DMS114 treated with DMSO at 0.1 percent for 48 hours (cell line): ENCODE measurements at regions not wholly inside any gene's neighbourhood (a gene's known extent, or its start where the extent isn't known, plus 50 kb on each side); places are given as distances from the start of the nearest gene placed in this dataset.
"Not testable (repeated sequence)": the region's sequence is repeated elsewhere in the genome, so short reads cannot be mapped to it uniquely, and the experiment has no call there.

Experiments used
- DNase-seq: peaks from one replicate; lab custom pipeline; 2025; ENCODE audit not compliant: unreplicated experiment; lab: John Stamatoyannopoulos, UW

DNA sequence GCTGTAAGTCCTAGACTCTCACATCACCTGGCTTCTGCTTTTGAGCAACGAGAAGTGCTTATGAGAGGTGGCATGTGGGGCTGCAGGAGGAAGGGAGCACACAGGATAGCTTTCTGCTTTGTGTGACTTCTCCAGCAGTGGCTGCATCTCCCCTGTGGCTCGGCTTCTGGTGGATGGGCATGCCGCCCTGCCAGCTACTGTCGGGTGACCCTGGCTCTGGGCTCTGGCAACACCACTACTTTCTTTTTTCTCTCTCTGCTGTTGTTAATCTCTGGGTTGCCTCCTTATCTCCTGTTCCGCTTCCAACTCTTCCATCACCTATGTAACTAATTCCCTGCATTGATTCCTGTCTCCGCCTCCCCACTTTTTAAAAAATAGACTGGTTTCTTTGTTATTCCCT lies 209.1 kb upstream of the DAAM1 start:
- no peak for DNase-seq

DNA sequence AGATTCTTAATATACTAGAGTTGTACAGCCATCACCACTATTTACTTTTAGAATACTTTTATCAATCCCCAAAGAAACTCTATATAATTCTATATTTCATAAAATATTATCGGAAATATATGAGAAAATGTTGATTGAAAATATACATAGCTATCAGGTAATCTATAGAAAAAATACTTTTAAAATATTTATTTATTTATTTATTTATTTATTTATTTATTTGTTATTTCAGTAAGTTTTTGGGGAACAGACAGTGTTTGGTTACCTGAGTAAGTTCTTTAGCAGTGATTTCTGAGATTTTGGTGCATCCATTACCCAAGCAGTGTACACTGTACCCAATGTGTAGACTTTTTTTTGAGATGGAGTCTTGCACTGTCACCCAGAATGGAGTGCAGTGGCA lies 206.6 kb upstream of the DAAM1 start:
- DNase-seq: no peak

DNA sequence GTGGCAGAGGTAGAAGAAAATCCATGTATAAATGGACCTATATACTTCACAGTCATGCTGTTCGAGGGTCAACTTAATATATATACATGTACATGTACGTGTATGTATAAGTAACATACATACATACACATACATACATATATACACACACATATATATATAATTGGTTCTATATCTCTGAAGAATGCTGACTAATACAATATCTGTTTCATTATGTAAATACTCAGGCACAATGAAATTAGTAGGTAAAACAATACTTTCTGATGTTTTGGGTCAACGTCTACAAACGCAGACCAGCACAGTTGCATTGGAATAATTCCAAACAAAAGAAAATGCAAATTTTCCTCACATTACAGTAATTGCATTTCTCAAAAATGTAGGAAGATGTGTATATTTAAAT lies 202.7 kb upstream of the DAAM1 start:
- DNase-seq: no peak

DNA sequence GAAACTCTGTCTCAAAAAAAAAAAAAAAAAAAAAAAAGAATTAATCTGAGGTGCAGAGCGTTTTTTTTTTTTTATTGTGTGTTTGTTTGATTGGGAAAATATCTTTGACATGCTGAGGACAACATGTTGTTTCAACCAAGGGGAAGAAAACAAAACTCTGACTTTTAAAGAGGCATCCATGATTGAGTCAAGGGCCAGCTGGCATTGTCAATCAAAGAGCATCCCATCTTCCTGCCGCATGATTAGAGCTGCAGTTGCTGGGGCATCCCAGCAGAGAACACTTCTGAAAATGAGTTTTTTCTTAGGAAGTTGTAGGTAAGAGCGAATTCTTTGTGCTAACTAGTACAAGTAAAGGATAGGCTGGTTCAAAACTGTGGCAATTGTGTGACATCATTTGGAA lies 200.9 kb upstream of the DAAM1 start:
- no peak for DNase-seq

DNA sequence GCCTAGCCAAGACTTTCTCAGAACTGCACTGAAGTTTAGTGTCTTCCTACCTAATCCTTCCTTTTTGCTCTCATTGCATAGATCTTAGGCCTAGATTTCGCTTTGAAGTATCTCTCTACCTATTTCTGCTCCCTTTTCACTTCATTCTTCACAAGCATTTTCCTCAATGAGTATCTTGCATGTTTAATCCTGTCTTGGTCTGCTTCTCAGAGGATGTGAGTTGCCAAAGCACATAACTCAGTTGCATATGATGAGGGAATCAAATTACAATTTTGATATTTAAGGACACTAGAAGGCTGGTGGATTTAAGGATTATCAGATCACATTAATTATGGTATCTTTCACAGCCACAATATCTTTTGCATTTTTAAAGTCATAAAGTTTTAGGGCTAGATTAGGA lies 195.5 kb upstream of the DAAM1 start:
- DNase-seq: no peak

- no peak for DNase-seq
Measured at GRCh38 chr14:58994130-58994529, 194.3 kb upstream of the DAAM1 start.

DNA sequence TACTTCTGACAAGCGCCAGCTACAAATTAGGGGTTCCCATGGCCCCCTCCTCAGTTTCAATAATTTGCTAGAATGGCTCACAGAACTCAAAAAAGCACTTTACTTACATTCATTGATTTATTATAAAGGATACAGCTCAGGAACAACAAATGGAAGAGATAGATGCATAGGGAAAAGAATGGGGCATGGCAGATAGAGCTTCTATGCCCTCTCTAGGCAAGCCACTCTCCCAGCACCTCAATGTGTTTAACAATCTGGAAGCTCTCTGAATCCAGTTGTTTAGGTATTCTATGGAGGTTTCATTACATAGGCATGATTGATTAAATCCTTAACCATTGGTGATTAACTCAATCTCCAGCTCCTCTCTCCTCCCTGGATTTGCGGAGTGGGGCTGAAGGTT lies 184.5 kb upstream of the DAAM1 start:
- DNase-seq: no peak

- DNase-seq: not testable (repeated sequence)
Measured at GRCh38 chr14:59006179-59006578, 182.3 kb upstream of the DAAM1 start.

- DNase-seq: no peak
Measured at GRCh38 chr14:59009967-59010366, 178.5 kb upstream of the DAAM1 start.

DNA sequence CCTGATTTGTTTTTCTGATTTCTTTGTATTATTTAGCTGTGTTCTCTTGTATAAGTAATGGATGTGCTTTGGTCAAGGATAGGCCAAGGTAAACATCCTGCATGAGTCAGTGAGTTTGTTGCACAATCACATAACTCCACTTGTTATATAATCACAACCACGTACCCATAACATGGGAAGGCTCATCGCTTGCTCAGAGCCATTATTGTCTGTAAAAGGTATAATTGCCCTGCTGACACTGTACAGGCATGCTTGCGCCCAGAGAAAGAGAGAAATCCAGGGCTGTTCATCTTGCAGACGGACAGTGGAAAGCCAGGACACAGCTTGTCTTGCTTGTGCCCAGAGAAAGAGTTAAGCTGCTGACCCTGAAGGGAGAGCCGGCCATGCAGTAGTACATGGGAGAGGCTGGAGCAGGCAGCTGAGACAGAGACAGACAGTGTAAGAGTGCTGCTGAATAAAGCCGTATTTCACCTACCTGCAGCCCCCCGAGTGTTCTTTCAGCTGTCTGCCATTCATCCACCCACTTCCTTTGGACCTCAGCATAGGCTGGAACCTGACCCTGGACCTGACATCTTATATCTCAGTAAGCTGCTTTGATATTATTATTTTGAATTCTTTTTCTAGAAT lies 174.7 kb upstream of the DAAM1 start:
- no peak for DNase-seq

GRCh38 chr14:59015482-59015881 lies 173.0 kb upstream of the DAAM1 start:
- no peak for DNase-seq

DNA sequence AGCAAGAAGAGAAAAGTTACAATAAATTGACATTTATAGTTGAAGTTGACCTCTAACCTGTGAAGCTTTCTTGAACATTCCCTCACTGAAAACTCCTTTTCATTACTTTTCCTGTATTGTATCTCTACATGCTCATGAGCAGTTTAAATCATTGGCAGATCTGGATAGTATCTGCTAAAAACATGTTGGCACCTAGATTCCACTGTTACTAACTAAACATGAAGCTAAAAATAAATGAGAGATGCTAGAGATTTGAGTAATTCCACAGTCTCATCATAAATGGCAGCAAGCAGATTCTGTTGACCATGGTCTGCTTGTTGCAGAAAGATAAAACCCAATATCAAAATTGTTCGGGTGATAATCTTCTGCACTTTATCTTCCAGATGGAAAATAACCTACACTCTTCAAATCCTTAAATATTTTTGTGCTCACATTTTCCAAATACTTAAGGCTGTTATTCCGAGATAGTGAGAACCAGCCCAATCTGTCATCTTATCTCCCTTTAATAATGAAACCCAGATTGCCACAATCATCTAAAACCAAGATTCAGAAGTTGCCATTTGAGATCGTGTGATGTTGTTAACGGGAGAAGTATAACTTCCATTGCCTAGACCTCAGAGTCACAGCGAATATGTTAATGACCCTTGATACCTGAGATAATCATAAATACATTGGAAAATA lies 171.0 kb upstream of the DAAM1 start:
- DNase-seq: no peak

DNA sequence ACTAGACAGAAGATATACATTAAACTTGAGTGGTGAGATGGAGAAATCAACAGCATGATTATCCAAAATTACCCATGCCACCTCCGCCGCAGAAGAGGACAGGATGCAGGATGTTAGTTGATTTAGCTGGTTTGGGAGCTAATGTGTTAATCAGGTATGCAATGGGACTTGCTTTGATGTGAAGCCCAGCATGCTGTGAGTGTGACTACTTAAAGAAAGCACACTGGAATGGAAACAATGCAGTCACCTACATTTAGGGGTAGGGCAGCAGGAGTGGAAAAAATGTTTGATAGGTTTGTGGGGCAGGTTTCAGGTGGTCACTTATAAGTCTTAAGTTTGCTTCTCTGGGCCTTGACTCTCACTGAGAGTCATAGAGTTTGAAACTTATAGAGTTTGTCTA lies 170.0 kb upstream of the DAAM1 start:
- DNase-seq: no peak

DNA sequence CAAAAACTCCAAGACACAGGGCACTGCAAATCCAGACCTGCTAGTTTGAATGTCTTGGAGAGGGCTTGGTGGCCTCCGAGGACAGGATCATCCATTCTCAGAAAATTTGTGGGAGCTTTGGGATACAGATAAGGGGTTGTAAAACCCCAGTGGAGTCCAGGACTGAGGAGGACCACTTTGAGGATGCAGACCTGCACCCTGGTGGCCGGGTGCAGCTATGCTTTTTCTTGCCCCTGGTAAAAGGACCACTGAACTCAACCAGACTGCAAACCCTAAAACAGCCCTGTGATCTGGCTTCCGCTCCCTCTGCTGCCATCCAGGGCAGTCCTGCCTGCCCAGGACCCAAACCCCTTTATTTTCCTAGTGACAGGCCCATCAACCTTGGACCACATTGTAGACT lies 169.5 kb upstream of the DAAM1 start:
- no peak for DNase-seq

DNA sequence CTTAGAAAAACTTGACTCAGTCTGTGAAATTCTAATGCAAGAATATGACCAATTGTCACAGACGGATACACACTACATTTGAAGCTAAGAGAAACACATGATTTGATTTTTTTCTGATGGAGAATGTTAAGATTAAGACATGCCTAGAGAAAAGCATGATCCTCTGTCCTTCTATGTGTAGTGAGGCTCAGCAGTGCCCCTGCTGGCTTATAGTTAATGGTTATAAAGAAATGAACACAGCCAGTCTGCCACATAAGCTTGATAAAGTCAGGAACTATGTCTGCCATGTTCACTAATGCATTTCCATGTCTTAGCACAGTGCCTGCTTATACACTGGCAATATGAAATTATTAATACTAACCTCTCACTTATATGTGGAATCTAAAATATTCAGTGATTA lies 168.1 kb upstream of the DAAM1 start:
- DNase-seq: no peak

- no peak for DNase-seq
Measured at GRCh38 chr14:59022144-59022543, 166.3 kb upstream of the DAAM1 start.

DNA sequence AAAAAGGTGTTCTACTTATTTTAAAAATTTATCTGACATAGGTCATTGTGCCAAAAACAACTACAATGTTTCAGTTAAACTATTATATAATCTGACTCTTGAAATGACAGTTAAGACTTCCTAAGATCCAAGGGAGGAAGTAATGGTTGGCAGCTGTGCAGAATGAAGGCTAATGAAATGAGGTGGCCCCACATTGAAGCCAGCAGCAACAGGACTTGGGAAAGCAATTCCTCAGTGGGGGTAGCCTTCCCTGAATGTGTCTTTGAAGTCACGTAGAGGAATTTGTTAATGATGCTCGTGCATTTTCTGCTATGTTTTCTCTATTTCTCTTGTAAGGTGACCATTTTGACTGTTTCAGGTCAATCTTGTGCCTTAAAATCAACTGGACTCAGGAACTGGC lies 162.4 kb upstream of the DAAM1 start:
- no peak for DNase-seq

GRCh38 chr14:59026640-59027039 lies 161.8 kb upstream of the DAAM1 start:
- not testable (repeated sequence) for DNase-seq

DNA sequence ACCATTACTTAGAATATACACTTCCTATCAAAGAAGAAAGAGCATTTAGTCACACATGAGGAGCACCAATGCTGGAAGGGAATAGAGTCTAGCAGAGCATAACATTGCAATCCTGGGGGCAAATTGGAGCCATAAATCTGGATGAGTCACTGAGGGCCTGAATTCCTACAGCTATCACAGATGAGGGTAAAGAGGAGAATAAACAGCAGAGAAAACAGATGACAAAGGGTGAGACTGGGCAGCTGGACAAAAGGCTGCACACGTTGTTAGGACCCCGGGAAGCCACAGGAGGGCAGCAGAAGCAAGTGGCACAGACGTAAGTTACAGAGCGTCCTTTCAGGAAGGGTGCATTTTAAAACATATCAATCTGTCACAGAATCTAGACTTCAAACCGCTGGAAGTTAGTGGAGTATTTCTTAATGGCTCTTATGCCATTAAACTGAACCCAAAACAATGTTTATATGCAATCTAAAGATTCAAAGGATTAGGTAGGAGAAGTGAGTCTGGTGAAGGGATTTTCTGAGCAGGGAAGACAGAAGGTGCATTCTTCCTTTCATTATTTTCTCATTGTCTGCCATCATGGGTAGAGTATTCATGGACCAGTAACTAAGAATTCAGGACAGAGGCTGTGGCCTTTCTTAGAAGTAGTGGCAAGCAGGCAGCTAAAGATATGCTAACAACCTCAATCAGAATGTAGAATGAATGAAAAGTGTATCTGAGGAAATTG lies 159.8 kb upstream of the DAAM1 start:
- DNase-seq: peak; percentile 63

DNA sequence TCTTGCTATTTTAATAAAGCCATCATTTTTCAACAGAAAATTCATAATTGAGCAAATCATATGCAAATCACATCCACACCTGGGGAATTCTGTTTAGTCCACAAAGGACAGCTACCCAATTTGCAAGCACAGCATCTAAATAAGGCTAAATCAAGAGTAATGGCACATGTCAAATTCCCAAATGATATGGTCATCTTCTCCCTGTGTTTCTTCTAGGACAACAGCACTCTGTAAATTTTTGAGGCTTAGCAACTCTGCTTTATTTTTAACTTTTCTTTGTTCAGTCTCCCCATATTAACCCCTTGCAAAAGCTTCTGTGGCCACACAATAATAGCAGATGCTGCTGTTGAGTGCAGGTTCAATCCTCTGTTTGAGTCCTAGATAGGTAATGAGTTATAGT lies 155.6 kb upstream of the DAAM1 start:
- DNase-seq: no peak

GRCh38 chr14:59036134-59036533 lies 152.3 kb upstream of the DAAM1 start:
- no peak for DNase-seq

- DNase-seq: no peak
Measured at GRCh38 chr14:59037086-59037485, 151.4 kb upstream of the DAAM1 start.
